Esophagus muscularis mucosa (tissue), 4 donors: ENCODE measurements at regions not wholly inside any gene's neighbourhood (a gene's known extent, or its start where the extent isn't known, plus 50 kb on each side); places are given as distances from the start of the nearest gene placed in this dataset.

Experiments used
- DNase-seq: peaks from one replicate; pipeline ENCODE4 v3.0.0-alpha.2; 2017; ENCODE audit errors: extremely low spot score
- H3K27ac ChIP-seq, 4 donors: fragments of 200-600 bp; sonication (generic); replicated peaks in 1 of 4; 1 replicate in 3 of 4; 2 replicates in 1 of 4; pipeline ENCODE4 v1.5.1; 2016 to 2019; ENCODE audit warnings: mild to moderate bottlenecking in 1 of 4
- H3K27me3 ChIP-seq, 4 donors: fragments of 200-600 bp; sonication (generic); one replicate each; pipeline versions ENCODE4 v1.5.1 to v1.6.0; 2016 to 2019
- H3K36me3 ChIP-seq, 4 donors: fragments of 200-600 bp; sonication (generic); one replicate each; pipeline ENCODE4 v1.5.1; 2016 to 2019
- H3K4me1 ChIP-seq, 4 donors: fragments of 200-600 bp; sonication (generic); one replicate each; pipeline ENCODE4 v1.5.1; 2016 to 2019
- H3K4me3 ChIP-seq, 4 donors: fragments of 200-600 bp; sonication (generic); 1 replicate in 2 of 4; 2 replicates in 2 of 4; pipeline ENCODE4 v1.5.1; 2016 to 2019; ENCODE audit warnings: mild to moderate bottlenecking in 4 of 4, moderate library complexity in 1 of 4
- H3K9me3 ChIP-seq, 4 donors: fragments of 200-600 bp; sonication (generic); 1 replicate in 3 of 4; 2 replicates in 1 of 4; pipeline ENCODE4 v1.5.1; 2016 to 2019
- CTCF ChIP-seq, 3 experiments: fragments of 200-600 bp in 2 of 3; fragments of 450-650 bp in 1 of 3; sonication (generic) in 2 of 3; IDR thresholded peaks; one replicate each; pipeline ENCODE4 v1.5.1; 2017 to 2019; ENCODE audit warnings: antibody characterized with exemption in 3 of 3, mild to moderate bottlenecking in 2 of 3, moderate library complexity in 1 of 3
- EP300 ChIP-seq: sonication (generic); formaldehyde crosslinking; IDR thresholded peaks from one replicate; pipeline ENCODE4 v1.6.1; 2017; ENCODE audit warnings: antibody characterized with exemption
- POLR2A ChIP-seq: fragments of 450-650 bp; IDR thresholded peaks from one replicate; pipeline ENCODE4 v1.6.1; 2017; ENCODE audit warnings: antibody characterized with exemption, moderate library complexity, mild to moderate bottlenecking, low read depth
- POLR2AphosphoS5 ChIP-seq, 2 donors: sonication (generic); formaldehyde crosslinking; IDR thresholded peaks; one replicate each; pipeline ENCODE4 v1.6.1; 2017; ENCODE audit warnings: antibody characterized with exemption in 2 of 2
- WGBS: methylation state at CpG from one replicate; pipeline ENCODE4 v1.1.5; 2018; 5-methylcytosine and 5-hydroxymethylcytosine counted together
- intact Hi-C: fragments of 100-400 bp; cut with DNase I; formaldehyde crosslinking; loops from one replicate; pipeline ENCODE4 v1.15.1; 2023

DNA sequence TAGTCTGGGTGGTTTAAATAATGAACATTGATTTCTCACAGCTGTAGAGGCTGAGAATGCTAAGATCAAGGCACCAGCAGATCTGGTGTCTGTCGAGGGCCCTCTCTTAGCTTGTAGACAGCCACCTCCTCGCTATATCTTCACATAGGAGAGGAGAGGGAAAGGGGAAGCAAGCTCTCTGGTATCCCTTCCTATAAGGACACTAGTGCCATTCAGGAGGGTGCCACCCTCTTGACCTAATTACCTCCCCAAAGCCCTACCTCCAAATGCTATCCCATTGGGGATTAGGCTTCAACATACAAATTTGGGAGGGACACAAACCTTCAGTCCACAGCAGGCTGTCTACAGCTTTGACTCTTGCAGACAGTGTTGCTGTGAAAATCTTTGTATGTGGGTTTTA, 76.7 kb downstream of the BOLA3 start:
- 100% methylated on average over 2 of the region's 2 CpGs for WGBS
- no peak overlapping the region for H3K4me3 ChIP-seq
- intact Hi-C loops = no loop called here
- no peak for TF ChIP-seq POLR2A
- TF ChIP-seq EP300 = no peak
- no peak for TF ChIP-seq POLR2AphosphoS5 (IDR thresholded peaks at IDR 0.05)
- TF ChIP-seq CTCF (IDR thresholded peaks at IDR 0.05) = no peak
- H3K36me3 ChIP-seq = peaks cover 0 to 10% (median 0%) of the 10 kb centered on the region in 4 donors
- peaks cover 9 to 13% (median 12%) of the 10 kb centered on the region in 4 donors for H3K4me1 ChIP-seq
- no peaks in the 10 kb centered on the region for H3K9me3 ChIP-seq
- no peak overlapping the region for H3K27ac ChIP-seq
- DNase-seq = no peak
- H3K27me3 ChIP-seq = no peaks in the 10 kb centered on the region

DNA sequence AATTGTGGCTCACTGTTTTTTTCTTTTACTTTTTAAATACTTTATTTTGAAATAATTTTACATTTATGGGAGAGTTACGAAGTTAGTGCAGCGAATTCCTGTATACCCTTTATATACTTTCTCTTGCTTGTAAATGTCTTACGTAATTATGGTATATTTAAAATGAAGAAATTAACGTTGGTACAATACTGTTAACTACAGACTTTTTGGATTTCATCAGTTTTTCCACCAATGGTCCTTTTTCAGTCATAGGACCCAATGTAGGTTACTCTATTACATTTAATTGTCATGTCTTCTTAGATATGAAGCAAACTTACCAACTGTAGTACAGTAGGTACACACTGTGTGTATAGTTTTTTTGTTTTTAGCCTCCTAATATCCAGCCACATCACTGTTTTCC, 76.3 kb downstream of the BOLA3 start:
- no peak for DNase-seq
- H3K4me1 ChIP-seq = peaks cover 9 to 12% (median 11%) of the 10 kb centered on the region in 4 donors
- intact Hi-C loops = no loop called here
- no peaks in the 10 kb centered on the region for H3K27me3 ChIP-seq
- TF ChIP-seq POLR2AphosphoS5 (IDR thresholded peaks at IDR 0.05) (no peak), EP300 (no peak)
- no peak overlapping the region for H3K4me3 ChIP-seq
- H3K27ac ChIP-seq = no peak overlapping the region
- WGBS = 86% methylated on average over 4 of the region's 4 CpGs
- H3K9me3 ChIP-seq = no peaks in the 10 kb centered on the region
- peaks cover 0 to 10% (median 0%) of the 10 kb centered on the region in 4 donors for H3K36me3 ChIP-seq

- no peak overlapping the region for H3K4me3 ChIP-seq
- H3K27me3 ChIP-seq = no peaks in the 10 kb centered on the region
- H3K36me3 ChIP-seq = peaks cover 0 to 10% (median 0%) of the 10 kb centered on the region in 4 donors
- no peak for DNase-seq
- H3K27ac ChIP-seq = no peak overlapping the region
- no peaks in the 10 kb centered on the region for H3K9me3 ChIP-seq
- intact Hi-C loops = no loop called here
- peaks cover 0 to 5% (median 3%) of the 10 kb centered on the region in 4 donors for H3K4me1 ChIP-seq
- TF ChIP-seq POLR2A = no peak
- no peak for TF ChIP-seq EP300
- TF ChIP-seq CTCF (IDR thresholded peaks at IDR 0.05) = no peak
- TF ChIP-seq POLR2AphosphoS5 (IDR thresholded peaks at IDR 0.05) = no peak
- WGBS = 55% methylated on average over 1 of the region's 1 CpG
These were observed 75.1 kb downstream of the BOLA3 start for GRCh38 chr2:74072565-74072964.

DNA sequence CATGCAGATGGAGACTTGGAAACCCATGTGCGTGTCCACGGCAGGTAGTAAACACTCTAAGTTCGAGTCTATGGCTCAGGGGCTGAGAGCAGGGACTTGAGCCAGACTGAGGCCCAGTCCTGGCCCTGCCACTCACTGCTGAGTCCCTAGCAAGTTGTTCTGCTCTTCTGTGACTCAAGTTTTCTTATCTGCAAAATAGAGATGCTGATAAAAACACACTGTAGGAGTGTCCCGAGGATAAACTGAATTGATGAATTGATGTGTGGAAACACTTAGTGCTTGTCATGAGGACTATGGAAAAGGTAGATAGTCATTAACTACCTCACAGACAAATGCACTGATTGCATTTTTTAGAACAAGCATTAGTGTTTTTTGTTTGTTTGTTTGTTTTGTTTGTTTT, 73.2 kb downstream of the BOLA3 start:
- Histone ChIP-seq H3K27ac (no peak overlapping the region), H3K4me3 (no peak overlapping the region), H3K36me3 (peaks cover 0 to 10% (median 0%) of the 10 kb centered on the region in 4 donors), H3K27me3 (no peaks in the 10 kb centered on the region), H3K4me1 (peaks cover 0 to 8% (median 3%) of the 10 kb centered on the region in 4 donors), H3K9me3 (no peaks in the 10 kb centered on the region)
- no peak for TF ChIP-seq POLR2AphosphoS5 (IDR thresholded peaks at IDR 0.05)
- DNase-seq = no peak
- intact Hi-C loops = no loop called here
- WGBS = 81% methylated on average over 4 of the region's 4 CpGs

- no peaks in the 10 kb centered on the region for H3K27me3 ChIP-seq
- intact Hi-C loops = no loop called here
- H3K4me1 ChIP-seq = peaks cover 6 to 22% (median 11%) of the 10 kb centered on the region in 4 donors
- no peak overlapping the region for H3K27ac ChIP-seq
- H3K9me3 ChIP-seq = no peaks in the 10 kb centered on the region
- TF ChIP-seq CTCF (IDR thresholded peaks at IDR 0.05) = no peak
- TF ChIP-seq POLR2AphosphoS5 (IDR thresholded peaks at IDR 0.05) = no peak
- TF ChIP-seq POLR2A = no peak
- TF ChIP-seq EP300 = no peak
- H3K36me3 ChIP-seq = peaks cover 0 to 15% (median 0%) of the 10 kb centered on the region in 4 donors
- H3K4me3 ChIP-seq = no peak overlapping the region
- 68% methylated on average over 1 of the region's 1 CpG for WGBS
- no peak for DNase-seq
These were observed 71.6 kb downstream of the BOLA3 start for GRCh38 chr2:74076074-74076470.

- H3K9me3 ChIP-seq = no peaks in the 10 kb centered on the region
- H3K36me3 ChIP-seq = peaks cover 0 to 31% (median 2%) of the 10 kb centered on the region in 4 donors
- intact Hi-C loops = no loop called here
- TF ChIP-seq POLR2AphosphoS5 (IDR thresholded peaks at IDR 0.05) = no peak
- TF ChIP-seq EP300 = no peak
- no peak for TF ChIP-seq CTCF (IDR thresholded peaks at IDR 0.05)
- TF ChIP-seq POLR2A = no peak
- DNase-seq = no peak
- no peaks in the 10 kb centered on the region for H3K27me3 ChIP-seq
- H3K4me1 ChIP-seq = peaks cover 6 to 26% (median 11%) of the 10 kb centered on the region in 4 donors
- 82% methylated on average over 7 of the region's 7 CpGs for WGBS
- H3K4me3 ChIP-seq = no peak overlapping the region
- no peak overlapping the region for H3K27ac ChIP-seq
These were observed 70.1 kb downstream of the BOLA3 start for GRCh38 chr2:74077636-74078035.
